ENCODE measurements at regions not wholly inside any gene's neighbourhood (a gene's known extent, or its start where the extent isn't known, plus 50 kb on each side); places are given as distances from the start of the nearest gene placed in this dataset.

- Mint-ChIP-seq H3K4me1 (ENCODE audit: low read depth, unreplicated experiment) (no peaks in the 10 kb centered on the region), H3K9me3 (ENCODE audit: low read depth, unreplicated experiment) (no peaks in the 10 kb centered on the region), H3K4me3 (ENCODE audit: low read depth, unreplicated experiment) (no peak overlapping the region), H3K36me3 (ENCODE audit: insufficient read depth, unreplicated experiment) (no peaks in the 10 kb centered on the region), H3K27ac (ENCODE audit: unreplicated experiment) (no peak overlapping the region), H3K27me3 (ENCODE audit: unreplicated experiment) (peaks cover 40% of the 10 kb centered on the region)
- CTCF ChIA-PET, result no interaction called here
- intact Hi-C loops (cut with micrococcal nuclease; ENCODE audit: unreplicated experiment), result no loop called here
- TF ChIP-seq CTCF (IDR thresholded peaks at IDR 0.05; ENCODE audit: unreplicated experiment), result no peak
- no TSS peak for BruUV-seq (replicated peaks)
- no peak for DNase-seq
These were observed 218.2 kb downstream of the NPHP4 start for GRCh38 chr1:5774019-5774418.

- CTCF ChIA-PET, result no interaction called here
- peaks cover 63% of the 10 kb centered on the region for H3K27me3 Mint-ChIP-seq (ENCODE audit: unreplicated experiment)
- H3K4me1 Mint-ChIP-seq (ENCODE audit: low read depth, unreplicated experiment), result peaks cover 5% of the 10 kb centered on the region
- H3K4me3 Mint-ChIP-seq (ENCODE audit: low read depth, unreplicated experiment), result no peak overlapping the region
- no peaks in the 10 kb centered on the region for H3K9me3 Mint-ChIP-seq (ENCODE audit: low read depth, unreplicated experiment)
- intact Hi-C loops (cut with micrococcal nuclease; ENCODE audit: unreplicated experiment), result no loop called here
- no peaks in the 10 kb centered on the region for H3K36me3 Mint-ChIP-seq (ENCODE audit: insufficient read depth, unreplicated experiment)
- DNase-seq, result no peak
- BruUV-seq (replicated peaks), result no TSS peak
- TF ChIP-seq CTCF (IDR thresholded peaks at IDR 0.05; ENCODE audit: unreplicated experiment), result no peak
- no peak overlapping the region for H3K27ac Mint-ChIP-seq (ENCODE audit: unreplicated experiment)
These were observed 220.4 kb downstream of the NPHP4 start for GRCh38 chr1:5771788-5772187.

- no peaks in the 10 kb centered on the region for H3K9me3 Mint-ChIP-seq (ENCODE audit: low read depth, unreplicated experiment)
- CTCF ChIA-PET, result no interaction called here
- no peak overlapping the region for H3K4me3 Mint-ChIP-seq (ENCODE audit: low read depth, unreplicated experiment)
- intact Hi-C loops (cut with micrococcal nuclease; ENCODE audit: unreplicated experiment), result no loop called here
- no peak overlapping the region for H3K27ac Mint-ChIP-seq (ENCODE audit: unreplicated experiment)
- no peak for TF ChIP-seq CTCF (IDR thresholded peaks at IDR 0.05; ENCODE audit: unreplicated experiment)
- peaks cover 69% of the 10 kb centered on the region for H3K27me3 Mint-ChIP-seq (ENCODE audit: unreplicated experiment)
- no TSS peak for BruUV-seq (replicated peaks)
- no peaks in the 10 kb centered on the region for H3K36me3 Mint-ChIP-seq (ENCODE audit: insufficient read depth, unreplicated experiment)
- peaks cover 9% of the 10 kb centered on the region for H3K4me1 Mint-ChIP-seq (ENCODE audit: low read depth, unreplicated experiment)
- DNase-seq, result no peak
These were observed 221.1 kb downstream of the NPHP4 start for GRCh38 chr1:5770981-5771765.

- Mint-ChIP-seq H3K27me3 (ENCODE audit: unreplicated experiment) (peaks cover 75% of the 10 kb centered on the region), H3K27ac (ENCODE audit: unreplicated experiment) (no peak overlapping the region), H3K36me3 (ENCODE audit: insufficient read depth, unreplicated experiment) (no peaks in the 10 kb centered on the region), H3K4me3 (ENCODE audit: low read depth, unreplicated experiment) (no peak overlapping the region), H3K9me3 (ENCODE audit: low read depth, unreplicated experiment) (no peaks in the 10 kb centered on the region), H3K4me1 (ENCODE audit: low read depth, unreplicated experiment) (peaks cover 9% of the 10 kb centered on the region)
- no peak for DNase-seq
- TF ChIP-seq CTCF (IDR thresholded peaks at IDR 0.05; ENCODE audit: unreplicated experiment), result no peak
- CTCF ChIA-PET, result no interaction called here
- intact Hi-C loops (cut with micrococcal nuclease; ENCODE audit: unreplicated experiment), result no loop called here
- no TSS peak for BruUV-seq (replicated peaks)
These were observed 222.5 kb downstream of the NPHP4 start for GRCh38 chr1:5769760-5770159.
